GM23338 (cell line): ENCODE measurements at regions not wholly inside any gene's neighbourhood (a gene's known extent, or its start where the extent isn't known, plus 50 kb on each side); places are given as distances from the start of the nearest gene placed in this dataset.

Experiments used
- CREB1 ChIP-seq: fragments of 250-450 bp; sonication (Bioruptor Pico); IDR thresholded peaks from 2 replicates; pipeline ENCODE4 v1.5.0; 2020; ENCODE audit warnings: low read depth, mild to moderate bottlenecking, moderate library complexity
- CTCF ChIP-seq, 2 experiments: fragments of 200-600 bp in 1 of 2; sonication (generic) in 1 of 2; conservative IDR thresholded peaks; 2 replicates each; pipeline versions ENCODE4 v1.5.1 to v1.6.1; 2016 to 2017; ENCODE audit warnings: antibody characterized with exemption in 2 of 2, low read depth in 2 of 2, mild to moderate bottlenecking in 2 of 2, moderate library complexity in 1 of 2
- EZH2 ChIP-seq: fragments of 200-600 bp; sonication (generic); IDR thresholded peaks from one replicate; pipeline ENCODE4 v1.8.0; 2017; ENCODE audit warnings: antibody characterized with exemption, mild to moderate bottlenecking, low read depth; ENCODE audit not compliant: unreplicated experiment
- EZH2phosphoT487 ChIP-seq: fragments of 200-600 bp; sonication (generic); IDR thresholded peaks from one replicate; pipeline ENCODE4 v1.8.1; 2018; ENCODE audit warnings: antibody characterized with exemption; ENCODE audit not compliant: unreplicated experiment
- JUNB ChIP-seq: IDR thresholded peaks from one replicate; pipeline ENCODE4 v1.6.1; 2016; ENCODE audit warnings: antibody characterized with exemption; ENCODE audit not compliant: unreplicated experiment
- POLR2AphosphoS5 ChIP-seq: IDR thresholded peaks from 2 replicates; pipeline ENCODE4 v1.6.1; 2016; ENCODE audit warnings: antibody characterized with exemption, low read depth
- STAT1 ChIP-seq: IDR thresholded peaks from one replicate; pipeline ENCODE4 v1.6.1; 2016; ENCODE audit warnings: antibody characterized with exemption; ENCODE audit not compliant: unreplicated experiment
- ZNF114 ChIP-seq: fragments of 250-450 bp; sonication (Bioruptor Pico); IDR thresholded peaks from 2 replicates; pipeline ENCODE4 v1.5.0; 2020; ENCODE audit warnings: mild to moderate bottlenecking, moderate library complexity
- ZNF462 ChIP-seq: fragments of 250-450 bp; sonication (Bioruptor Pico); IDR thresholded peaks from 2 replicates; pipeline ENCODE4 v1.5.0; 2020; ENCODE audit warnings: mild to moderate bottlenecking, moderate library complexity
- TF ChIP-seq, protein P1 (sequence below): IDR thresholded peaks from one replicate; pipeline ENCODE4 v1.6.1; 2018; ENCODE audit warnings: antibody characterized with exemption; ENCODE audit not compliant: unreplicated experiment

DNA sequence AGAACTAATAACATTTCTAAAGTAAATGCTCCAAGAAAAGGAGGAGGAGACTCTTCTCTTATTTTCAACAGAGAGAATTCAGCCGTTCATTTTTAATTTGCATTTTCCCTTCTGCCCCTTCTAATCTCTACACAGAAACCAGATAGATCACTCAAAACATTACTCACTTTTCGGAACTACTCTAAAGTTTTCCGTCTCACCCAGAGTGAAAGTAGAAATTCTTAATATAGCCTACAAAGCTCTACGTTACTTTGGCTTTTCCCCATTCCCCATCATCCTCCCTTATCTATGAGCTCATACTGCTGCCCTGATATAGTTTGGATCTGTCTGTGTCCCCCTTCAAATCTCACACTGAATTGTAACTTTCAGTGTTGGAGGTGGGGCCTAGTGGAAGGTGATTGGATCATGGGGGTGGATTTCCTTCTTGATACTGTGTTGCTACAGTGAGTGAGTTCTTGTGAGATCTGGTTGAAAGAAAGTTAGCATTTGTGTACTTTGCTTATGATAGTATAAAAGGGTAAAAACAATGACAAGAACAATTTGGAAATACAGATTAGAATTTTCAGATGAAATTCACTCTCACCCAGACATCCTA, 188.2 kb downstream of the AMY1C start:
- TF ChIP-seq CTCF (conservative IDR thresholded peaks at IDR 0.05; ENCODE audit: low read depth in 2 of 2): no peak
- TF ChIP-seq, protein P1, sequence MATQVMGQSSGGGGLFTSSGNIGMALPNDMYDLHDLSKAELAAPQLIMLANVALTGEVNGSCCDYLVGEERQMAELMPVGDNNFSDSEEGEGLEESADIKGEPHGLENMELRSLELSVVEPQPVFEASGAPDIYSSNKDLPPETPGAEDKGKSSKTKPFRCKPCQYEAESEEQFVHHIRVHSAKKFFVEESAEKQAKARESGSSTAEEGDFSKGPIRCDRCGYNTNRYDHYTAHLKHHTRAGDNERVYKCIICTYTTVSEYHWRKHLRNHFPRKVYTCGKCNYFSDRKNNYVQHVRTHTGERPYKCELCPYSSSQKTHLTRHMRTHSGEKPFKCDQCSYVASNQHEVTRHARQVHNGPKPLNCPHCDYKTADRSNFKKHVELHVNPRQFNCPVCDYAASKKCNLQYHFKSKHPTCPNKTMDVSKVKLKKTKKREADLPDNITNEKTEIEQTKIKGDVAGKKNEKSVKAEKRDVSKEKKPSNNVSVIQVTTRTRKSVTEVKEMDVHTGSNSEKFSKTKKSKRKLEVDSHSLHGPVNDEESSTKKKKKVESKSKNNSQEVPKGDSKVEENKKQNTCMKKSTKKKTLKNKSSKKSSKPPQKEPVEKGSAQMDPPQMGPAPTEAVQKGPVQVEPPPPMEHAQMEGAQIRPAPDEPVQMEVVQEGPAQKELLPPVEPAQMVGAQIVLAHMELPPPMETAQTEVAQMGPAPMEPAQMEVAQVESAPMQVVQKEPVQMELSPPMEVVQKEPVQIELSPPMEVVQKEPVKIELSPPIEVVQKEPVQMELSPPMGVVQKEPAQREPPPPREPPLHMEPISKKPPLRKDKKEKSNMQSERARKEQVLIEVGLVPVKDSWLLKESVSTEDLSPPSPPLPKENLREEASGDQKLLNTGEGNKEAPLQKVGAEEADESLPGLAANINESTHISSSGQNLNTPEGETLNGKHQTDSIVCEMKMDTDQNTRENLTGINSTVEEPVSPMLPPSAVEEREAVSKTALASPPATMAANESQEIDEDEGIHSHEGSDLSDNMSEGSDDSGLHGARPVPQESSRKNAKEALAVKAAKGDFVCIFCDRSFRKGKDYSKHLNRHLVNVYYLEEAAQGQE: no peak
- no peak for TF ChIP-seq JUNB
- no peak for TF ChIP-seq POLR2AphosphoS5
- TF ChIP-seq EZH2: no peak
- no peak for TF ChIP-seq EZH2phosphoT487
- no peak for TF ChIP-seq ZNF114 (CRISPR knock-in tag)
- TF ChIP-seq CREB1: no peak
- no peak for TF ChIP-seq ZNF462 (CRISPR knock-in tag)
- TF ChIP-seq STAT1: no peak
